ENCODE measurements at regions not wholly inside any gene's neighbourhood (a gene's known extent, or its start where the extent isn't known, plus 50 kb on each side); places are given as distances from the start of the nearest gene placed in this dataset.

GRCh38 chr10:30207485-30208052 lies 141.5 kb downstream of the MTPAP start:
- no peak overlapping the region for H3K27ac ChIP-seq (ENCODE audit: insufficient read length, low read depth, low read length)
- no peaks in the 10 kb centered on the region for H3K23me2 ChIP-seq (ENCODE audit: insufficient read length, low read depth, low read length, poor library complexity, severe bottlenecking)
- Mint-ChIP-seq H3K9me3 (peaks cover 4 to 5% of the 10 kb centered on the region in 2 experiments; a peak in 4 of 5 replicates), H3K27me3 (ENCODE audit: low read depth) (no peaks in the 10 kb centered on the region), H3K4me3 (no peak overlapping the region), H3K27ac (no peak overlapping the region), H3K36me3 (ENCODE audit: insufficient read depth in 1 of 3, low read depth in 3 of 3) (peaks cover 0 to 5% (median 0%) of the 10 kb centered on the region in 3 experiments; a peak in 2 of 7 replicates), H3K4me1 (peaks cover 2 to 7% of the 10 kb centered on the region in 2 experiments; a peak in 1 of 4 replicates)
- no peak for DNase-seq
- H2AFZ ChIP-seq (ENCODE audit: low read length), result no peak overlapping the region
- no peak overlapping the region for H4K5ac ChIP-seq (ENCODE audit: insufficient read length, low read depth, low read length)
- H2AK5ac ChIP-seq (ENCODE audit: insufficient read length, low read length), result no peak overlapping the region
- H2BK12ac ChIP-seq (ENCODE audit: insufficient read length, low read depth, low read length), result no peak overlapping the region
- no peaks in the 10 kb centered on the region; the same call in 1 of the 2 replicates for H3K4me1 ChIP-seq (ENCODE audit: insufficient read depth, low read length)
- no peak overlapping the region for H3K4me2 ChIP-seq (ENCODE audit: insufficient read depth, insufficient read length, low read length)
- no peak overlapping the region for H2BK120ac ChIP-seq (ENCODE audit: low read depth, low read length, poor library complexity, severe bottlenecking)
- no peak overlapping the region for H4K8ac ChIP-seq (replicated peaks; ENCODE audit: insufficient read length, low read depth, low read length)
- H3K79me2 ChIP-seq (ENCODE audit: insufficient read depth, low read length), result no peaks in the 10 kb centered on the region
- no peak overlapping the region for H3K56ac ChIP-seq (ENCODE audit: insufficient read length, low read depth, low read length)
- no peak overlapping the region for H2BK5ac ChIP-seq (ENCODE audit: insufficient read length, low read length)
- no peak for TF ChIP-seq CTCF (conservative IDR thresholded peaks at IDR 0.05)
- H3K23ac ChIP-seq (ENCODE audit: insufficient read length, low read depth, low read length), result peak overlapping the region; percentile 97
- no peak overlapping the region for H2BK20ac ChIP-seq (ENCODE audit: low read depth, low read length, poor library complexity, severe bottlenecking)
- H4K91ac ChIP-seq (ENCODE audit: insufficient read length, low read depth, low read length), result no peak overlapping the region
- H3K14ac ChIP-seq (ENCODE audit: insufficient read depth, low read length), result no peak overlapping the region
- no peak overlapping the region for H3T11ph ChIP-seq (ENCODE audit: low read length)
- no peaks in the 10 kb centered on the region for H3K27me3 ChIP-seq (ENCODE audit: insufficient read depth, low read length)
- no peaks in the 10 kb centered on the region for H3K79me1 ChIP-seq (ENCODE audit: insufficient read depth, low read depth, low read length, poor library complexity, severe bottlenecking)
- WGBS (ENCODE audit: extremely low coverage, insufficient read length, low lambda C conversion rate), result no CpG with 5 or more reads among the region's 10 CpGs
- no peak overlapping the region for H3K4ac ChIP-seq (ENCODE audit: low read depth, low read length)
- H3K9me3 ChIP-seq (ENCODE audit: control insufficient read depth, low read depth, low read length), result no peaks in the 10 kb centered on the region
- H3K9ac ChIP-seq (ENCODE audit: extremely low read depth, insufficient read length, low read length), result no peak overlapping the region
- no peaks in the 10 kb centered on the region for H4K20me1 ChIP-seq (ENCODE audit: control insufficient read depth, insufficient read depth, insufficient read length)
- no peak overlapping the region for H2BK15ac ChIP-seq (ENCODE audit: low read depth, low read length)
- H3K18ac ChIP-seq (ENCODE audit: insufficient read length, low read depth, low read length), result no peak overlapping the region
